Mesothelial cell of epicardium (in vitro differentiated cells): ENCODE measurements at regions not wholly inside any gene's neighbourhood (a gene's known extent, or its start where the extent isn't known, plus 50 kb on each side); places are given as distances from the start of the nearest gene placed in this dataset.

ENCODE experiments used
- DNase-seq, 2 experiments: peaks; one replicate each; pipeline ENCODE4 v3.0.0; 2021; ENCODE audit warnings: low spot score in 2 of 2; ENCODE audit not compliant: unreplicated experiment in 2 of 2
- H3K27ac Mint-ChIP-seq: 2 replicates; pipeline ENCODE4 v1.8.0; 2021; ENCODE audit warnings: mixed read lengths
- H3K27me3 Mint-ChIP-seq: 2 replicates; pipeline ENCODE4 v1.8.0; 2021; ENCODE audit warnings: low read depth, mixed read lengths
- H3K36me3 Mint-ChIP-seq: 2 replicates; pipeline ENCODE4 v1.8.0; 2021; ENCODE audit warnings: mixed read lengths
- H3K4me1 Mint-ChIP-seq: 2 replicates; pipeline ENCODE4 v1.8.0; 2021; ENCODE audit warnings: mixed read lengths
- H3K4me3 Mint-ChIP-seq: 2 replicates; pipeline ENCODE4 v1.8.0; 2021; ENCODE audit warnings: mild to moderate bottlenecking, moderate library complexity, mixed read lengths
- H3K9me3 Mint-ChIP-seq: 2 replicates; pipeline ENCODE4 v1.8.0; 2021; ENCODE audit warnings: mixed read lengths
- CTCF ChIP-seq: fragments of 200-600 bp; sonication (generic); IDR thresholded peaks from one replicate; pipeline ENCODE4 v1.5.0; 2021; ENCODE audit warnings: antibody characterized with exemption; ENCODE audit not compliant: unreplicated experiment

- Mint-ChIP-seq H3K4me3 (no peak overlapping the region), H3K9me3 (peaks cover 37% of the 10 kb centered on the region), H3K27ac (no peak overlapping the region), H3K4me1 (no peaks in the 10 kb centered on the region), H3K36me3 (peaks cover 12% of the 10 kb centered on the region), H3K27me3 (no peaks in the 10 kb centered on the region)
- no peak for DNase-seq
- no peak for TF ChIP-seq CTCF
Measured at GRCh38 chr4:144318797-144319196, 178.3 kb upstream of the GYPA start.

- Mint-ChIP-seq H3K27me3 (no peaks in the 10 kb centered on the region), H3K9me3 (peaks cover 9% of the 10 kb centered on the region), H3K27ac (no peak overlapping the region), H3K36me3 (peaks cover 4% of the 10 kb centered on the region), H3K4me3 (no peak overlapping the region), H3K4me1 (peaks cover 25% of the 10 kb centered on the region)
- DNase-seq: no peak
- TF ChIP-seq CTCF: no peak
Measured at GRCh38 chr4:144336633-144337032, 196.1 kb upstream of the GYPA start.

- Mint-ChIP-seq H3K4me1 (peaks cover 39% of the 10 kb centered on the region), H3K4me3 (no peak overlapping the region), H3K36me3 (peaks cover 4% of the 10 kb centered on the region), H3K27me3 (no peaks in the 10 kb centered on the region), H3K9me3 (peaks cover 9% of the 10 kb centered on the region), H3K27ac (peak overlapping the region; percentile 52)
- TF ChIP-seq CTCF: no peak
- no peak for DNase-seq
Measured at GRCh38 chr4:144338148-144338547, 197.6 kb upstream of the GYPA start.

DNA sequence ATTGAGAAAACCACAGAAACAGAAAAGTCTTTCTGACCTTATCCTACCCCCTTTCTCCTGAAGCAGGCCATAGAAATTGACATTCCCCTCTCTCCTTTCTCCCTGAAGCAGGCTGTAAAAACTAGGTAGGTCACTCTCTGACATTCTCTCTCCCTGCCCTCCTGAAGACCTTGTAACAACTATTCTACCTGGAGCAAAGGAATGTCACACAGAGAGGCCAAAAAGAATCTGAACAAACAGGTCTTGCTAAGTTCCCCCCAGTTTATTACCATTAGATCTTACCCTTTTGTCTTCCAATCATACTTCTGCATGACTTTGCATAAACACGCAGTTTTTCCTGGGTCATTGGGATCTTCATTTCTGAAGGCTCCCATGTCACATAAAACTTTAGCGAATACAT is 198.3 kb upstream of the GYPA start:
- H3K27me3 Mint-ChIP-seq: no peaks in the 10 kb centered on the region
- peaks cover 9% of the 10 kb centered on the region for H3K9me3 Mint-ChIP-seq
- H3K27ac Mint-ChIP-seq: peak overlapping the region; percentile 92
- DNase-seq: no peak
- H3K4me1 Mint-ChIP-seq: peaks cover 44% of the 10 kb centered on the region
- H3K4me3 Mint-ChIP-seq: no peak overlapping the region
- H3K36me3 Mint-ChIP-seq: peaks cover 4% of the 10 kb centered on the region
- TF ChIP-seq CTCF: no peak

DNA sequence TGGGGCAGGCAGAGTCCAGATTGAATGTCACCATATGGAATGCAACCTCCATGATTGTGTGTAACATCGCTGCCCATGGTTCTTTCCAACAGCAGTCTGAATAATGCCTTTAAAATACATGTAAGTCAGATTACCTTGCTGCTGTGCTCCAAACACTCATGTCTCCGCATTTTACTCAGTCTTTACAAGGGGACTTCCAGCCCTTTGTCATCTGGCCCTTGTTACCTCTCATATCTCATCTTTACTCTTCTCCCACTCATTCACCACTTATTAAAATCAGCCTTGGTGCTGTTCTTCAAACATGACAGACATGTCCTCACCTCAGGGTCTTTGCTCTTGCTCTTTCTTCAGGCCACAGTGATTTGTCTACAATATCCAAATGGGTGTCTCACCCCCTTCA is 200.4 kb upstream of the GYPA start:
- Mint-ChIP-seq H3K27ac (no peak overlapping the region), H3K4me3 (no peak overlapping the region), H3K36me3 (peaks cover 4% of the 10 kb centered on the region), H3K27me3 (no peaks in the 10 kb centered on the region), H3K9me3 (peaks cover 9% of the 10 kb centered on the region), H3K4me1 (peaks cover 52% of the 10 kb centered on the region)
- DNase-seq: no peak
- no peak for TF ChIP-seq CTCF
